ENCODE measurements at regions not wholly inside any gene's neighbourhood (a gene's known extent, or its start where the extent isn't known, plus 50 kb on each side); places are given as distances from the start of the nearest gene placed in this dataset.
"Not testable (repeated sequence)": the region's sequence is repeated elsewhere in the genome, so short reads cannot be mapped to it uniquely, and the experiment has no call there.

- H3K27ac Mint-ChIP-seq = no peak overlapping the region
- peaks cover 26% of the 10 kb centered on the region for H3K36me3 Mint-ChIP-seq
- H3K4me3 Mint-ChIP-seq = no peak overlapping the region
- CTCF ChIA-PET = no interaction called here
- TF ChIP-seq ZNF219 (CRISPR knock-in tag; IDR thresholded peaks at IDR 0.05; ENCODE audit: borderline replicate concordance) = no peak
- no peak for TF ChIP-seq SMAD3 (CRISPR knock-in tag; IDR thresholded peaks at IDR 0.05; ENCODE audit: borderline replicate concordance)
- TF ChIP-seq SOX15 (CRISPR knock-in tag; IDR thresholded peaks at IDR 0.05) = no peak
- TF ChIP-seq JAZF1 (CRISPR knock-in tag; IDR thresholded peaks at IDR 0.05) = no peak
- no peak for TF ChIP-seq STAT6 (CRISPR knock-in tag; conservative IDR thresholded peaks at IDR 0.05; ENCODE audit: low read depth)
- no peak for TF ChIP-seq KAT7 (CRISPR knock-in tag; IDR thresholded peaks at IDR 0.05; ENCODE audit: borderline replicate concordance)
- TF ChIP-seq JUN (CRISPR knock-in tag; IDR thresholded peaks at IDR 0.05) = no peak
- TF ChIP-seq NFE2L1 (CRISPR knock-in tag; IDR thresholded peaks at IDR 0.05) = no peak
- TF ChIP-seq MYBL2 (CRISPR knock-in tag; IDR thresholded peaks at IDR 0.05) = no peak
- POLR2A ChIA-PET = no interaction called here
- ATAC-seq (no peak), DNase-seq (ENCODE audit: low spot score) (no peak)
- H3K4me1 Mint-ChIP-seq = peaks cover 5% of the 10 kb centered on the region; the same call in 1 of the 2 replicates
- no peaks in the 10 kb centered on the region for H3K27me3 Mint-ChIP-seq (ENCODE audit: low read depth)
- H3K9me3 Mint-ChIP-seq = peaks cover 50% of the 10 kb centered on the region
Observed at GRCh38 chr5:98339141-98339848, 434.2 kb upstream of the RGMB start.

- ATAC-seq (no peak), DNase-seq (ENCODE audit: low spot score) (no peak)
- ChIA-PET POLR2A (no interaction called here), CTCF (no interaction called here)
- H3K27me3 Mint-ChIP-seq (ENCODE audit: low read depth) = no peaks in the 10 kb centered on the region
- peaks cover 51% of the 10 kb centered on the region for H3K9me3 Mint-ChIP-seq
- H3K27ac Mint-ChIP-seq = no peak overlapping the region
- peaks cover 5% of the 10 kb centered on the region; the same call in 1 of the 2 replicates for H3K4me1 Mint-ChIP-seq
- TF ChIP-seq STAT6 (CRISPR knock-in tag; conservative IDR thresholded peaks at IDR 0.05; ENCODE audit: low read depth) = no peak
- no peak overlapping the region for H3K4me3 Mint-ChIP-seq
- H3K36me3 Mint-ChIP-seq = peaks cover 27% of the 10 kb centered on the region
Observed at GRCh38 chr5:98341038-98342032, 432.1 kb upstream of the RGMB start.

GRCh38 chr5:98342958-98343660, 430.4 kb upstream of the RGMB start:
- H3K27ac Mint-ChIP-seq; CTCF ChIA-PET; POLR2A ChIA-PET; DNase-seq (ENCODE audit: low spot score); H3K27me3 Mint-ChIP-seq (ENCODE audit: low read depth); H3K4me1 Mint-ChIP-seq; ATAC-seq; H3K4me3 Mint-ChIP-seq: not testable (repeated sequence)
- peaks cover 61% of the 10 kb centered on the region for H3K9me3 Mint-ChIP-seq
- peaks cover 35% of the 10 kb centered on the region for H3K36me3 Mint-ChIP-seq

Data from WTC11 (cell line).